HEK293 (cell line): ENCODE measurements at regions not wholly inside any gene's neighbourhood (a gene's known extent, or its start where the extent isn't known, plus 50 kb on each side); places are given as distances from the start of the nearest gene placed in this dataset.

Source experiments
- CTCF ChIA-PET: fragments of 350-600 bp; formaldehyde crosslinking; extraction: SDS; loops from one replicate; lab custom pipeline; 2021; ENCODE audit warnings: antibody characterized with exemption; lab: Yijun Ruan, JAX
- POLR2A ChIA-PET: fragments of 300-600 bp; formaldehyde crosslinking; extraction: SDS; loops from one replicate; lab custom pipeline; 2020; ENCODE audit warnings: antibody characterized with exemption, inconsistent platforms; lab: Yijun Ruan, JAX
- H3K27ac ChIP-seq: fragments of 200-500 bp; sonication (Bioruptor generic); 2 replicates; pipeline ENCODE4 v1.5.1; 2014; ENCODE audit warnings: low read depth, low read length, control low read depth, inconsistent platforms; ENCODE audit errors: extremely low read depth
- H3K36me3 ChIP-seq, 2 experiments: fragments of 200-500 bp in 1 of 2; sonication (Bioruptor generic) in 1 of 2; 1 replicate in 1 of 2; 2 replicates in 1 of 2; pipeline ENCODE4 v1.5.1; 2014 to 2017; ENCODE audit warnings: inconsistent platforms in 2 of 2, low read length in 2 of 2; ENCODE audit not compliant: control insufficient read depth in 2 of 2, insufficient read depth in 1 of 2
- H3K4me1 ChIP-seq: fragments of 200-500 bp; sonication (Bioruptor generic); 2 replicates; pipeline ENCODE4 v1.5.1; 2014; ENCODE audit warnings: mild to moderate bottlenecking, low read length, inconsistent platforms; ENCODE audit not compliant: control insufficient read depth, insufficient read depth
- H3K4me3 ChIP-seq: 2 replicates; pipeline ENCODE4 v1.5.1; 2011; ENCODE audit warnings: low read depth, mild to moderate bottlenecking, control low read depth, low read length, moderate library complexity
- H3K9me3 ChIP-seq: fragments of 200-500 bp; sonication (Bioruptor generic); 2 replicates; pipeline ENCODE4 v1.5.1; 2014; ENCODE audit warnings: low read depth, low read length, inconsistent platforms; ENCODE audit not compliant: control insufficient read depth, insufficient read depth
- GLI4 ChIP-seq: fragments of 450-650 bp; formaldehyde crosslinking; IDR thresholded peaks from 2 replicates; pipeline ENCODE4 v1.5.1; 2016; ENCODE audit warnings: missing biosample characterization, missing genetic modification characterization
- MEIS1 ChIP-seq: sonication (generic); formaldehyde crosslinking; IDR thresholded peaks from 2 replicates; pipeline ENCODE4 v1.8.1; 2022; ENCODE audit warnings: missing genetic modification reagents, mild to moderate bottlenecking, borderline replicate concordance
- OSR2 ChIP-seq: fragments of 450-650 bp; formaldehyde crosslinking; IDR thresholded peaks from 2 replicates; pipeline ENCODE4 v1.5.1; 2016; ENCODE audit warnings: missing biosample characterization, missing genetic modification characterization
- YY2 ChIP-seq: fragments of 450-650 bp; formaldehyde crosslinking; IDR thresholded peaks from 2 replicates; pipeline ENCODE4 v1.5.1; 2016; ENCODE audit warnings: missing biosample characterization, missing genetic modification characterization
- ZNF155 ChIP-seq: fragments of 450-650 bp; formaldehyde crosslinking; IDR thresholded peaks from 2 replicates; pipeline ENCODE4 v1.5.1; 2016; ENCODE audit warnings: missing biosample characterization, missing genetic modification characterization
- ZNF211 ChIP-seq: fragments of 450-650 bp; formaldehyde crosslinking; IDR thresholded peaks from 2 replicates; pipeline ENCODE4 v1.5.1; 2016; ENCODE audit warnings: low read depth, missing biosample characterization, missing genetic modification characterization
- ZNF335 ChIP-seq: fragments of 450-650 bp; formaldehyde crosslinking; conservative IDR thresholded peaks from 2 replicates; pipeline ENCODE4 v1.5.1; 2016; ENCODE audit warnings: missing biosample characterization, missing genetic modification characterization
- ZNF404 ChIP-seq: fragments of 450-650 bp; formaldehyde crosslinking; IDR thresholded peaks from 2 replicates; pipeline ENCODE4 v1.5.1; 2017; ENCODE audit warnings: missing biosample characterization, missing genetic modification characterization
- ZNF48 ChIP-seq: fragments of 450-650 bp; formaldehyde crosslinking; IDR thresholded peaks from 2 replicates; pipeline ENCODE4 v1.5.1; 2016; ENCODE audit warnings: missing biosample characterization, missing genetic modification characterization
- ZNF529 ChIP-seq: fragments of 450-650 bp; formaldehyde crosslinking; IDR thresholded peaks from 2 replicates; pipeline ENCODE4 v1.5.1; 2017; ENCODE audit warnings: missing genetic modification characterization, missing biosample characterization; ENCODE audit not compliant: insufficient replicate concordance
- ZNF549 ChIP-seq: fragments of 450-650 bp; IDR thresholded peaks from 2 replicates; pipeline ENCODE4 v1.5.1; 2018; ENCODE audit warnings: missing biosample characterization, missing genetic modification characterization, mild to moderate bottlenecking, inconsistent platforms, moderate library complexity
- ZNF610 ChIP-seq: fragments of 450-650 bp; formaldehyde crosslinking; IDR thresholded peaks from 2 replicates; pipeline ENCODE4 v1.5.1; 2016; ENCODE audit warnings: missing biosample characterization, missing genetic modification characterization, borderline replicate concordance
- ZNF776 ChIP-seq: fragments of 450-650 bp; formaldehyde crosslinking; IDR thresholded peaks from 2 replicates; pipeline ENCODE4 v1.5.0; 2017; ENCODE audit warnings: missing biosample characterization, missing genetic modification characterization, borderline replicate concordance
- ZNF785 ChIP-seq: fragments of 450-650 bp; formaldehyde crosslinking; IDR thresholded peaks from 2 replicates; pipeline ENCODE4 v1.5.1; 2016; ENCODE audit warnings: missing biosample characterization, missing genetic modification characterization
- TF ChIP-seq, protein P1 (sequence below): fragments of 450-650 bp; formaldehyde crosslinking; IDR thresholded peaks from 2 replicates; pipeline ENCODE4; 2016; ENCODE audit warnings: missing biosample characterization, missing genetic modification characterization
- TF ChIP-seq, protein P2 (sequence below): fragments of 450-650 bp; formaldehyde crosslinking; IDR thresholded peaks from 2 replicates; pipeline ENCODE4 v1.5.1; 2016; ENCODE audit warnings: missing biosample characterization, missing genetic modification characterization
- TF ChIP-seq, protein P3 (sequence below): fragments of 450-650 bp; formaldehyde crosslinking; IDR thresholded peaks from 2 replicates; pipeline ENCODE4 v1.5.1; 2016; ENCODE audit warnings: missing biosample characterization, missing genetic modification characterization
- TF ChIP-seq, protein P4 (sequence below): fragments of 450-650 bp; formaldehyde crosslinking; IDR thresholded peaks from 2 replicates; pipeline ENCODE4 v1.5.1; 2017; ENCODE audit warnings: missing biosample characterization, missing genetic modification characterization
- TF ChIP-seq, protein P5 (sequence below): fragments of 450-650 bp; formaldehyde crosslinking; IDR thresholded peaks from 2 replicates; pipeline ENCODE4 v1.5.1; 2016; ENCODE audit warnings: missing biosample characterization, missing genetic modification characterization

DNA sequence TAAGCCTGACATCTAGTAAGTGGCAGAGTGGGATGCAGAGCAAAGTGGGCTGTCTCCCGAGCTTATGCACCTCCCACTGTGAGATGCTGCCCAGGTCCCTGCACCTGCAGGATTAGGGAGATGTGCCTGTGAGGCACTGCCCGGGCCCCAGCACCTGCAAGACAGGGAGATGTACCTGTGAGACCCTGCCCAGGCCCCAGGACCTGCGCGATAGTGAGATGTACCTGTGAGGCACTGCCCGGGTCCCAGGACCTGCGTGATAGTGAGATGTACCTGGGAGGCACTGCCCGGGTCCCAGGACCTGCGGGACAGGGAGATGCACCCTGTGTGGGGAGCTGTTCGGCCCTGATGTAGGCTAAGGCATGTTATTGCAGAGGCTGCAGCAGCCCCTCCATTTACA lies 622.8 kb downstream of the PTPRU start:
- ChIA-PET POLR2A (no interaction called here), CTCF (interaction anchor here (2.1 kb wide), 1 partner anchor 11 kb away, joined by 6 read pairs; no protein-coding TSS in a partner anchor)
- no peak for TF ChIP-seq MEIS1 (CRISPR knock-in tag)
- no peak for TF ChIP-seq OSR2 (tag by site-specific recombination)
- TF ChIP-seq ZNF404 (tag by site-specific recombination), result no peak
- TF ChIP-seq ZNF529 (tag by site-specific recombination), result no peak
- TF ChIP-seq, protein P1, sequence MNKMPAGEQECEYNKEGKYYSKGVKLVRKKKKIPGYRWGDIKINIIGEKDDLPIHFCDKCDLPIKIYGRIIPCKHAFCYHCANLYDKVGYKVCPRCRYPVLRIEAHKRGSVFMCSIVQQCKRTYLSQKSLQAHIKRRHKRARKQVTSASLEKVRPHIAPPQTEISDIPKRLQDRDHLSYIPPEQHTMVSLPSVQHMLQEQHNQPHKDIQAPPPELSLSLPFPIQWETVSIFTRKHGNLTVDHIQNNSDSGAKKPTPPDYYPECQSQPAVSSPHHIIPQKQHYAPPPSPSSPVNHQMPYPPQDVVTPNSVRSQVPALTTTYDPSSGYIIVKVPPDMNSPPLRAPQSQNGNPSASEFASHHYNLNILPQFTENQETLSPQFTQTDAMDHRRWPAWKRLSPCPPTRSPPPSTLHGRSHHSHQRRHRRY (tag by site-specific recombination), result no peak
- no peak for TF ChIP-seq ZNF155 (tag by site-specific recombination)
- TF ChIP-seq, protein P2, sequence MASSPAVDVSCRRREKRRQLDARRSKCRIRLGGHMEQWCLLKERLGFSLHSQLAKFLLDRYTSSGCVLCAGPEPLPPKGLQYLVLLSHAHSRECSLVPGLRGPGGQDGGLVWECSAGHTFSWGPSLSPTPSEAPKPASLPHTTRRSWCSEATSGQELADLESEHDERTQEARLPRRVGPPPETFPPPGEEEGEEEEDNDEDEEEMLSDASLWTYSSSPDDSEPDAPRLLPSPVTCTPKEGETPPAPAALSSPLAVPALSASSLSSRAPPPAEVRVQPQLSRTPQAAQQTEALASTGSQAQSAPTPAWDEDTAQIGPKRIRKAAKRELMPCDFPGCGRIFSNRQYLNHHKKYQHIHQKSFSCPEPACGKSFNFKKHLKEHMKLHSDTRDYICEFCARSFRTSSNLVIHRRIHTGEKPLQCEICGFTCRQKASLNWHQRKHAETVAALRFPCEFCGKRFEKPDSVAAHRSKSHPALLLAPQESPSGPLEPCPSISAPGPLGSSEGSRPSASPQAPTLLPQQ (tag by site-specific recombination), result no peak
- Histone ChIP-seq H3K36me3 (no peaks in the 10 kb centered on the region), H3K4me3 (no peak overlapping the region), H3K4me1 (no peaks in the 10 kb centered on the region), H3K27ac (no peak overlapping the region), H3K9me3 (no peaks in the 10 kb centered on the region)

DNA sequence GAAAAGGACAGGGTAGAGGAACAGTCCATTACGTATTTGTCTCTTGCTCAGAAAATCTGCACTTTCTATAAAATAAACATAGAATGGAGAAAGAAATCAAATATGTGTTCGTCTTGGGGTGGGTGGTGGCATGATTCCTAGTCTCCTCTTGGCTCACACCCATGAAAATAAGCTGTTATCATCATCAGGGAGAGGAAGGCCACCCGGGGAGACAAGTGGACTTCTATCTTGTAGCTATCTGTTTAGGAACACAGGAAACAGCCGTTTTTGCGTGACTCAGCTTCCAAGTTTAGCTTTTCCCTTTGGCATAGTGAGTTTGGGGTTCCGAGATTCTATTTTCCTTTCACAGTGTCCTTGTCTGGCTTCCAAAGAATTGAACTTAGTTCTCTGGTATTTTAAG lies 622.3 kb downstream of the PTPRU start:
- H3K27ac ChIP-seq, result no peak overlapping the region
- CTCF ChIA-PET, result no interaction called here
- POLR2A ChIA-PET, result no interaction called here

More for the DNA sequence above, 622.3 kb downstream of the PTPRU start:
- Histone ChIP-seq H3K9me3 (no peaks in the 10 kb centered on the region), H3K4me1 (no peaks in the 10 kb centered on the region), H3K4me3 (no peak overlapping the region), H3K36me3 (no peaks in the 10 kb centered on the region)
- TF ChIP-seq ZNF549 (tag by site-specific recombination), result no peak
- TF ChIP-seq ZNF48 (tag by site-specific recombination), result no peak
- TF ChIP-seq ZNF610 (tag by site-specific recombination), result no peak
- TF ChIP-seq ZNF785 (tag by site-specific recombination), result no peak
- TF ChIP-seq, protein P3, sequence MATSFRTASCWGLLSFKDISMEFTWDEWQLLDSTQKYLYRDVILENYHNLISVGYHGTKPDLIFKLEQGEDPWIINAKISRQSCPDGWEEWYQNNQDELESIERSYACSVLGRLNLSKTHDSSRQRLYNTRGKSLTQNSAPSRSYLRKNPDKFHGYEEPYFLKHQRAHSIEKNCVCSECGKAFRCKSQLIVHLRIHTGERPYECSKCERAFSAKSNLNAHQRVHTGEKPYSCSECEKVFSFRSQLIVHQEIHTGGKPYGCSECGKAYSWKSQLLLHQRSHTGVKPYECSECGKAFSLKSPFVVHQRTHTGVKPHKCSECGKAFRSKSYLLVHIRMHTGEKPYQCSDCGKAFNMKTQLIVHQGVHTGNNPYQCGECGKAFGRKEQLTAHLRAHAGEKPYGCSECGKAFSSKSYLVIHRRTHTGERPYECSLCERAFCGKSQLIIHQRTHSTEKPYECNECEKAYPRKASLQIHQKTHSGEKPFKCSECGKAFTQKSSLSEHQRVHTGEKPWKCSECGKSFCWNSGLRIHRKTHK (tag by site-specific recombination), result no peak
- TF ChIP-seq YY2, result no peak
- TF ChIP-seq ZNF211 (tag by site-specific recombination), result no peak
- no peak for TF ChIP-seq ZNF335 (tag by site-specific recombination)
- TF ChIP-seq GLI4 (tag by site-specific recombination), result no peak
- TF ChIP-seq, protein P4, sequence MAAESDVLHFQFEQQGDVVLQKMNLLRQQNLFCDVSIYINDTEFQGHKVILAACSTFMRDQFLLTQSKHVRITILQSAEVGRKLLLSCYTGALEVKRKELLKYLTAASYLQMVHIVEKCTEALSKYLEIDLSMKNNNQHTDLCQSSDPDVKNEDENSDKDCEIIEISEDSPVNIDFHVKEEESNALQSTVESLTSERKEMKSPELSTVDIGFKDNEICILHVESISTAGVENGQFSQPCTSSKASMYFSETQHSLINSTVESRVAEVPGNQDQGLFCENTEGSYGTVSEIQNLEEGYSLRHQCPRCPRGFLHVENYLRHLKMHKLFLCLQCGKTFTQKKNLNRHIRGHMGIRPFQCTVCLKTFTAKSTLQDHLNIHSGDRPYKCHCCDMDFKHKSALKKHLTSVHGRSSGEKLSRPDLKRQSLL (tag by site-specific recombination), result no peak
- TF ChIP-seq, protein P5, sequence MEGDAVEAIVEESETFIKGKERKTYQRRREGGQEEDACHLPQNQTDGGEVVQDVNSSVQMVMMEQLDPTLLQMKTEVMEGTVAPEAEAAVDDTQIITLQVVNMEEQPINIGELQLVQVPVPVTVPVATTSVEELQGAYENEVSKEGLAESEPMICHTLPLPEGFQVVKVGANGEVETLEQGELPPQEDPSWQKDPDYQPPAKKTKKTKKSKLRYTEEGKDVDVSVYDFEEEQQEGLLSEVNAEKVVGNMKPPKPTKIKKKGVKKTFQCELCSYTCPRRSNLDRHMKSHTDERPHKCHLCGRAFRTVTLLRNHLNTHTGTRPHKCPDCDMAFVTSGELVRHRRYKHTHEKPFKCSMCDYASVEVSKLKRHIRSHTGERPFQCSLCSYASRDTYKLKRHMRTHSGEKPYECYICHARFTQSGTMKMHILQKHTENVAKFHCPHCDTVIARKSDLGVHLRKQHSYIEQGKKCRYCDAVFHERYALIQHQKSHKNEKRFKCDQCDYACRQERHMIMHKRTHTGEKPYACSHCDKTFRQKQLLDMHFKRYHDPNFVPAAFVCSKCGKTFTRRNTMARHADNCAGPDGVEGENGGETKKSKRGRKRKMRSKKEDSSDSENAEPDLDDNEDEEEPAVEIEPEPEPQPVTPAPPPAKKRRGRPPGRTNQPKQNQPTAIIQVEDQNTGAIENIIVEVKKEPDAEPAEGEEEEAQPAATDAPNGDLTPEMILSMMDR (tag by site-specific recombination), result no peak
- no peak for TF ChIP-seq ZNF776 (tag by site-specific recombination)
